Right lobe of liver (tissue), 4 donors: ENCODE measurements at regions not wholly inside any gene's neighbourhood (a gene's known extent, or its start where the extent isn't known, plus 50 kb on each side); places are given as distances from the start of the nearest gene placed in this dataset.

Source experiments
- CTCF ChIP-seq, 4 donors: fragments of 200-600 bp in 3 of 4; fragments of 450-650 bp in 1 of 4; IDR thresholded peaks; one replicate each; pipeline versions ENCODE4 v1.5.1 to v1.8.0; 2016 to 2022; ENCODE audit warnings: antibody characterized with exemption in 4 of 4, mild to moderate bottlenecking in 2 of 4
- POLR2A ChIP-seq: fragments of 450-650 bp; IDR thresholded peaks from one replicate; pipeline ENCODE4 v1.6.1; 2017; ENCODE audit warnings: antibody characterized with exemption, mild to moderate bottlenecking
- donor health status: DM: no; HTN: no; CAD: no.
- donor health status: DM: no; HTN: no; CAD: no.
- donor health status: DM: no; HTN: yes; CAD: no.

- TF ChIP-seq CTCF (IDR thresholded peaks at IDR 0.05) (no peak), POLR2A (no peak)
Observed at GRCh38 chr4:81577392-81577791, 105.7 kb upstream of the RASGEF1B start.
